ENCODE measurements at regions not wholly inside any gene's neighbourhood (a gene's known extent, or its start where the extent isn't known, plus 50 kb on each side); places are given as distances from the start of the nearest gene placed in this dataset.
"Not testable (repeated sequence)": the region's sequence is repeated elsewhere in the genome, so short reads cannot be mapped to it uniquely, and the experiment has no call there.

- DNase-seq (ENCODE audit: low read depth in 2 of 2), result no peak
Observed at GRCh38 chr4:180219080-180219479, 2024.1 kb upstream of the TENM3 start.

- no peak for DNase-seq (ENCODE audit: low read depth in 2 of 2)
Observed at GRCh38 chr4:180225977-180226376, 2017.2 kb upstream of the TENM3 start.

GRCh38 chr4:180234730-180235129 is 2008.5 kb upstream of the TENM3 start:
- DNase-seq (ENCODE audit: low read depth in 2 of 2), result no peak

GRCh38 chr4:180240670-180241069 is 2002.5 kb upstream of the TENM3 start:
- DNase-seq (ENCODE audit: low read depth in 2 of 2), result no peak

- no peak for DNase-seq (ENCODE audit: low read depth in 2 of 2)
Observed at GRCh38 chr4:180253419-180253818, 1989.8 kb upstream of the TENM3 start.

- DNase-seq (ENCODE audit: low read depth in 2 of 2), result no peak
Observed at GRCh38 chr4:180261346-180261745, 1981.9 kb upstream of the TENM3 start.

- DNase-seq (ENCODE audit: low read depth in 2 of 2), result no peak
Observed at GRCh38 chr4:180280076-180280475, 1963.1 kb upstream of the TENM3 start.

GRCh38 chr4:180280726-180281297 is 1962.4 kb upstream of the TENM3 start:
- no peak for DNase-seq (ENCODE audit: low read depth in 2 of 2)

- no peak for DNase-seq (ENCODE audit: low read depth in 2 of 2)
Observed at GRCh38 chr4:180281724-180282123, 1961.5 kb upstream of the TENM3 start.

GRCh38 chr4:180284267-180284666 is 1958.9 kb upstream of the TENM3 start:
- no peak for DNase-seq (ENCODE audit: low read depth in 2 of 2)

GRCh38 chr4:180285796-180286195 is 1957.4 kb upstream of the TENM3 start:
- DNase-seq (ENCODE audit: low read depth in 2 of 2), result no peak

GRCh38 chr4:180292339-180292738 is 1950.9 kb upstream of the TENM3 start:
- DNase-seq (ENCODE audit: low read depth in 2 of 2), result no peak

GRCh38 chr4:180296036-180296599 is 1947.1 kb upstream of the TENM3 start:
- no peak for DNase-seq (ENCODE audit: low read depth in 2 of 2)

GRCh38 chr4:180304321-180304720 is 1938.9 kb upstream of the TENM3 start:
- no peak for DNase-seq (ENCODE audit: low read depth in 2 of 2)

- no peak for DNase-seq (ENCODE audit: low read depth in 2 of 2)
Observed at GRCh38 chr4:180310616-180311015, 1932.6 kb upstream of the TENM3 start.

GRCh38 chr4:180314972-180315371 is 1928.2 kb upstream of the TENM3 start:
- no peak for DNase-seq (ENCODE audit: low read depth in 2 of 2)

GRCh38 chr4:180330521-180330920 is 1912.7 kb upstream of the TENM3 start:
- no peak for DNase-seq (ENCODE audit: low read depth in 2 of 2)

GRCh38 chr4:180333162-180333561 is 1910.0 kb upstream of the TENM3 start:
- DNase-seq (ENCODE audit: low read depth in 2 of 2), result no peak

GRCh38 chr4:180335566-180335965 is 1907.6 kb upstream of the TENM3 start:
- no peak for DNase-seq (ENCODE audit: low read depth in 2 of 2)

GRCh38 chr4:180336494-180337090 is 1906.6 kb upstream of the TENM3 start:
- DNase-seq (ENCODE audit: low read depth in 2 of 2), result no peak

- no peak for DNase-seq (ENCODE audit: low read depth in 2 of 2)
Observed at GRCh38 chr4:180341926-180342325, 1901.3 kb upstream of the TENM3 start.

- no peak for DNase-seq (ENCODE audit: low read depth in 2 of 2)
Observed at GRCh38 chr4:180350901-180351300, 1892.3 kb upstream of the TENM3 start.

- DNase-seq (ENCODE audit: low read depth in 2 of 2), result no peak
Observed at GRCh38 chr4:180356766-180357165, 1886.4 kb upstream of the TENM3 start.

- not testable (repeated sequence) for DNase-seq (ENCODE audit: low read depth in 2 of 2)
Observed at GRCh38 chr4:180360113-180360512, 1883.1 kb upstream of the TENM3 start.

All from stimulated activated CD8-positive, alpha-beta memory T cell treated with anti-CD3 and anti-CD28 coated beads, Interleukin-7, amount 100 ng/mL, for 1 hour (primary cell).